ENCODE measurements at regions not wholly inside any gene's neighbourhood (a gene's known extent, or its start where the extent isn't known, plus 50 kb on each side); places are given as distances from the start of the nearest gene placed in this dataset.

DNA sequence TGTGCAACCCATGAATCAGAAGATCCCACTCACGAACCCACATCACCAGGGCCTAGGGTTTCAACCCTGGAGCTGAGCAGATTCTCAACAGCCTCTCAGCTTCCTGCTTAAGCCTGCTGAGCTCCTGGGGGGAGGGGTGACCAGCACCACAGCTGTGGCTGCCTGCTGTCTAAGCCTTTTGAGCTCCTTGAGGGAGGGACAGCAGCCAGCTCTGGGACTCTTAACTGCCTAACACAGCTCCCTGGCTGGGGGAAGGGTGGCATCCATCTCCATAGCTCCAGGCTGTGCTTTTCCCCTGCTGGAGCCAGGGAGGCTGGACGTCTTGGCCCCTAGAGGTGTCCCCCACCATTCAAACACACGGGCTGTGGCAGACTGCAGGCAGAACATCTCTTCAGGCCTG is 250.3 kb downstream of the DMAC1 start:
- H3K4me3 ChIP-seq (ENCODE audit: low read depth, low read length) = no peak overlapping the region
- ChIA-PET CTCF (no interaction called here), POLR2A (no interaction called here)
- no peak for DNase-seq (ENCODE audit: low read depth, low spot score)
- TF ChIP-seq, protein P1, sequence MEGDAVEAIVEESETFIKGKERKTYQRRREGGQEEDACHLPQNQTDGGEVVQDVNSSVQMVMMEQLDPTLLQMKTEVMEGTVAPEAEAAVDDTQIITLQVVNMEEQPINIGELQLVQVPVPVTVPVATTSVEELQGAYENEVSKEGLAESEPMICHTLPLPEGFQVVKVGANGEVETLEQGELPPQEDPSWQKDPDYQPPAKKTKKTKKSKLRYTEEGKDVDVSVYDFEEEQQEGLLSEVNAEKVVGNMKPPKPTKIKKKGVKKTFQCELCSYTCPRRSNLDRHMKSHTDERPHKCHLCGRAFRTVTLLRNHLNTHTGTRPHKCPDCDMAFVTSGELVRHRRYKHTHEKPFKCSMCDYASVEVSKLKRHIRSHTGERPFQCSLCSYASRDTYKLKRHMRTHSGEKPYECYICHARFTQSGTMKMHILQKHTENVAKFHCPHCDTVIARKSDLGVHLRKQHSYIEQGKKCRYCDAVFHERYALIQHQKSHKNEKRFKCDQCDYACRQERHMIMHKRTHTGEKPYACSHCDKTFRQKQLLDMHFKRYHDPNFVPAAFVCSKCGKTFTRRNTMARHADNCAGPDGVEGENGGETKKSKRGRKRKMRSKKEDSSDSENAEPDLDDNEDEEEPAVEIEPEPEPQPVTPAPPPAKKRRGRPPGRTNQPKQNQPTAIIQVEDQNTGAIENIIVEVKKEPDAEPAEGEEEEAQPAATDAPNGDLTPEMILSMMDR (IDR thresholded peaks at IDR 0.05; ENCODE audit: insufficient read depth, low read length, missing control alignments) = no peak

DNA sequence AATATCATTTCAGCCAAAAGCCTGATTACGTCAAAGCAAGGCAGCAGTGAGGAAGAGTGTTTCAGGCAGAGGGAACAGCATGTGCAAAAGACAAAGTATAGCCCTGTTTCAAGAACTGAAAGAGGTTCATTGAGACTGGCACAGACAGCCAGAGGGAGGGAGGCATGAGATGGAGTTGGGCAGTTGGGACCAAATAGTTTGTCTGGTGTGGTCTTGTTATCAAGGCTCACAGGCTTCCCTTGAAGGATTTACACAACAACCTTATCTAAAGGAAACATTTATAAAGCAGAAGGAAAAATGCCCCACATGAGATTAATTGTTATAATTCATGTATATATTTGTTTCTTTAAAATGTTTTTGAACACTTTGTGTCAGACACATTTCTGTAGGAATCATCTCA is 253.3 kb downstream of the DMAC1 start:
- DNase-seq (ENCODE audit: low read depth, low spot score) = no peak
- POLR2A ChIA-PET = no interaction called here
- H3K4me3 ChIP-seq (ENCODE audit: low read depth, low read length) = no peak overlapping the region
- CTCF ChIA-PET = no interaction called here
- TF ChIP-seq, protein P1 (IDR thresholded peaks at IDR 0.05; ENCODE audit: insufficient read depth, low read length, missing control alignments) = no peak

DNA sequence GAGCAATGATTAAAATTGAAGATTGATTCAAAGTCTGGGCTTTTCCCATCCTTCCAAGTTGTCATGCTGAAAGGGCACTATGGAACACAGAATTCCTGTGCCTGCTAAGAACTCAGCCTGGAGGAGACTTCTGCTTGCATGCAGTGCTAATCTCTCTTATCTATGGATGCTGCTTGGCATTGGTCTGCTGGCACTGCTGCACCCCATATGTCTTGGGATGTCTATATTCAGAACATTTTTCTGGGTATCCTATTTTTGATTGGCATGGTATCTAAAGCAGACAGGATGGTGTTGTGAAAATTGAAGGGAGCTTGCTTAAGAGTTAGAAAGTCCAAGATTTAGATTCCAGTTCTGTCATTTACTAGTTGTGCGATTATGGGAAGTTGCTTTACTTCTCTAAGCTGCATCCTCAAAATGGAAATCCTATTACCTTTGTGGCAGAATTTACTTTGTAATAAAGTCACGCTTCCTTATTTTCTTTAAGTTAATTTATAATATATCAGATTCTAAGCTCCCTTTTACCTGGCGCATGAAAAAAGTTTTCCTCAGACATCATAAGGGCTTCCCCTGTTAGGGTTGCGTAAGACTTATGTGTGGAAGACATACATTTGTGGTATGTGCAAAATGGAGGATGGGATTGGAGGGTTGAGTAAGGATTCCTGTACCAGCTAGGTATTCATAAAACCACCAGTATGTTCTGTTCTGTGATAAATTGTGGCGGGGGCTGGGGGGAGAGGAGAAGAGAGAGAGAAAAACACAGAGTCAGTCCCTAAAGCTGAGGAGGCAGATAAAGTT is 254.0 kb downstream of the DMAC1 start:
- DNase-seq (ENCODE audit: low read depth, low spot score) = no peak
- TF ChIP-seq, protein P1 (IDR thresholded peaks at IDR 0.05; ENCODE audit: insufficient read depth, low read length, missing control alignments) = no peak
- ChIA-PET POLR2A (no interaction called here), CTCF (no interaction called here)
- H3K4me3 ChIP-seq (ENCODE audit: low read depth, low read length) = no peak overlapping the region

DNA sequence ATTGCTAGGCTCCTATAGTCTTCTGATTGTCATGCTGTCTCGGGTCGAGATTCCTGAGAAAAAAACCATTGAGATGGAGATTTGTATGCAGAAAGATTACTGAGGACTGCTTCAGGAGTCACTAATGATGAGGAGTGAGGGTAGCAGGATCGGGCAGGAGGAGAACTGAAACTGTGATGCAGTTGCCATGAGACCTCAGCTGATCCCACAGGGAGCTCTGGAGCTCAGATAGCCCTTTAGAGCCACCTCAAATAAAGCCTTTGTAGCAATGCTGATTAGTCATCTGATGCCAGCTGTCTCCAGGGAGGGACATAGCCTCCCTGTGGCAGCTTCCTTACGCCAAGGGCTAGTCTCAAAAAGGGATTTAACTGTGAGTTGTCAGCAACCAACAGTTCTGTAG is 256.9 kb downstream of the DMAC1 start:
- TF ChIP-seq, protein P1 (IDR thresholded peaks at IDR 0.05; ENCODE audit: insufficient read depth, low read length, missing control alignments) = no peak
- POLR2A ChIA-PET = no interaction called here
- CTCF ChIA-PET = no interaction called here
- H3K4me3 ChIP-seq (ENCODE audit: low read depth, low read length) = no peak overlapping the region
- DNase-seq (ENCODE audit: low read depth, low spot score) = no peak

DNA sequence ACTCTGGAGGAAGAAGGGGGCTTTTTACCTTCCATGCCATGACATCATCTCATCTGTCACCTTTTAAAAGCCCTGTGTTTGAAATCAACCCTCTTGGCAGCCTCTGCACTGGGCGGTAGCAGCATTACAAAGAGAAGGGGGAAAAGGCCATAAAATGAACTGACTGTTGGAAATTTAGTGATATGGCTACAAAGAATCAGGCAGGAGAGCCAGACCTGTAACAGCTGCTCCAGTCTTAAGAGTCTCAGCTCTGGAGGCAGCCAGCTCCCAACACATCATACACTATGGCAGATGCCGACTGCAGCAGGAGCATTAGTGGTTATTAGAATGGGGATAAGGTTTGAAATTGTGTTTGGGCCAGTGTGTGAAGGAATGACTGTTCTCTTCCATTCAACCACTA is 257.5 kb downstream of the DMAC1 start:
- CTCF ChIA-PET = no interaction called here
- POLR2A ChIA-PET = no interaction called here
- TF ChIP-seq, protein P1 (IDR thresholded peaks at IDR 0.05; ENCODE audit: insufficient read depth, low read length, missing control alignments) = no peak
- H3K4me3 ChIP-seq (ENCODE audit: low read depth, low read length) = no peak overlapping the region
- no peak for DNase-seq (ENCODE audit: low read depth, low spot score)

DNA sequence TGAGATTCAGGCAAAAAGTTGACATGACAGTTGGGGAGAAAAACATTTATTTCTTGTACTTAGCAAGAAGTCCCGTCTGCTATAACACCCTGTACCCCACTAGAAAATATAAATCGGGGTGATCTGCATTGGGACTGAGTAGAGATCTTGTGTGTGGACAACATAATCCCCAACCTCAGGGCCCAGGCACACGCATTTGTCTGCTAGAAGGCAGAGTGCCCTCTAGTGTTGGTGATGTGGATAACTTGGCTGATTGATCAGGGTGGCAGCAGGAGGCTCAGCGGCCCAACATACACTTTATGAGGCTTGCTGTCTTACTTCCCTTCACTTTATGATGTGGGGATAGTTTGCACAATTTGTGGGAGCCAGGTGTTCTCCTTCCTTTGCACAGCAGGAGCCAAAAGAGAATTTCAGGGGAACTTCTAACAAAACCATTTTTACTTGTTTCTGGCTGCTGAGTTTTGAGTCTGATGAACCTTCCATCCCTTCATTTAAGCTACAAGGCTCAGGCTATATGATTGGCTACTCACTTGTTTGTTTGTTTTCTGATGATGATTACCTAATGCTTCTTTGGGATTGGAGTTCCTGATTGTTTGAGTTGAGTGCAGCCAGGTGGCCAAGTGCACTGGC is 263.2 kb downstream of the DMAC1 start:
- ChIA-PET CTCF (no interaction called here), POLR2A (no interaction called here)
- DNase-seq (ENCODE audit: low read depth, low spot score) = no peak
- TF ChIP-seq, protein P1 (IDR thresholded peaks at IDR 0.05; ENCODE audit: insufficient read depth, low read length, missing control alignments) = peak; percentile 66
- no peak overlapping the region for H3K4me3 ChIP-seq (ENCODE audit: low read depth, low read length)
